Gastrocnemius medialis (tissue), 4 donors: ENCODE measurements at regions not wholly inside any gene's neighbourhood (a gene's known extent, or its start where the extent isn't known, plus 50 kb on each side); places are given as distances from the start of the nearest gene placed in this dataset.

ENCODE experiments used
- ATAC-seq, 2 donors: fragments of 150-250 bp; one replicate each; pipeline ENCODE4 v1.9.1; 2016
- DNase-seq, 2 donors: peaks; one replicate each; pipeline ENCODE4 v3.0.0-alpha.2; 2019
- H3K27ac ChIP-seq, 4 donors: fragments of 200-600 bp; sonication (generic); 1 replicate in 1 of 4; 2 replicates in 3 of 4; pipeline ENCODE4 v1.5.1; 2016 to 2018; ENCODE audit warnings: mild to moderate bottlenecking in 2 of 4, moderate library complexity in 1 of 4
- H3K27me3 ChIP-seq, 3 donors: fragments of 200-600 bp; sonication (generic) in 2 of 3; 1 replicate in 1 of 3; 2 replicates in 2 of 3; pipeline versions ENCODE4 v1.5.1 to v1.6.0; 2016 to 2019; ENCODE audit warnings: mild to moderate bottlenecking in 1 of 3, moderate library complexity in 1 of 3
- H3K36me3 ChIP-seq, 2 donors: fragments of 200-600 bp; sonication (generic) in 1 of 2; one replicate each; pipeline ENCODE4 v1.5.1; 2017 to 2018
- H3K4me1 ChIP-seq, 2 donors: fragments of 200-600 bp; sonication (generic) in 1 of 2; one replicate each; pipeline ENCODE4 v1.5.1; 2016 to 2017; ENCODE audit warnings: mild to moderate bottlenecking in 2 of 2
- H3K4me3 ChIP-seq, 4 donors: fragments of 200-600 bp; sonication (generic) in 3 of 4; 1 replicate in 1 of 4; 2 replicates in 3 of 4; pipeline ENCODE4 v1.5.1; 2016 to 2019; ENCODE audit warnings: mild to moderate bottlenecking in 2 of 4
- H3K9me3 ChIP-seq, 3 donors: fragments of 200-600 bp; sonication (generic) in 2 of 3; 1 replicate in 1 of 3; 2 replicates in 2 of 3; pipeline ENCODE4 v1.5.1; 2016 to 2019
- POLR2A ChIP-seq, 2 donors: fragments of 450-650 bp; IDR thresholded peaks; one replicate each; pipeline ENCODE4 v1.6.1; 2017; ENCODE audit warnings: antibody characterized with exemption in 2 of 2, mild to moderate bottlenecking in 2 of 2, moderate library complexity in 2 of 2
- in situ Hi-C, 4 donors: fragments of 200-750 bp; cut with MboI; loops; one replicate each; pipeline versions ENCODE4 v1.15.0 to v1.8.0; 2017; ENCODE audit warnings: low sequenced_read_pairs in 4 of 4
- intact Hi-C: fragments of 100-400 bp; cut with DNase I; formaldehyde crosslinking; loops from one replicate; pipeline ENCODE4 v1.15.1; 2023; ENCODE audit warnings: low total_unique reads
- TF ChIP-seq, protein P1 (sequence below), 5 experiments: fragments of 450-650 bp in 3 of 5; fragments of 200-600 bp in 2 of 5; sonication (generic) in 2 of 5; IDR thresholded peaks in 4 of 5; conservative IDR thresholded peaks in 1 of 5; 1 replicate in 4 of 5; 2 replicates in 1 of 5; pipeline ENCODE4 v1.5.1; 2016 to 2019; ENCODE audit warnings: antibody characterized with exemption in 5 of 5, mild to moderate bottlenecking in 3 of 5, moderate library complexity in 3 of 5

DNA sequence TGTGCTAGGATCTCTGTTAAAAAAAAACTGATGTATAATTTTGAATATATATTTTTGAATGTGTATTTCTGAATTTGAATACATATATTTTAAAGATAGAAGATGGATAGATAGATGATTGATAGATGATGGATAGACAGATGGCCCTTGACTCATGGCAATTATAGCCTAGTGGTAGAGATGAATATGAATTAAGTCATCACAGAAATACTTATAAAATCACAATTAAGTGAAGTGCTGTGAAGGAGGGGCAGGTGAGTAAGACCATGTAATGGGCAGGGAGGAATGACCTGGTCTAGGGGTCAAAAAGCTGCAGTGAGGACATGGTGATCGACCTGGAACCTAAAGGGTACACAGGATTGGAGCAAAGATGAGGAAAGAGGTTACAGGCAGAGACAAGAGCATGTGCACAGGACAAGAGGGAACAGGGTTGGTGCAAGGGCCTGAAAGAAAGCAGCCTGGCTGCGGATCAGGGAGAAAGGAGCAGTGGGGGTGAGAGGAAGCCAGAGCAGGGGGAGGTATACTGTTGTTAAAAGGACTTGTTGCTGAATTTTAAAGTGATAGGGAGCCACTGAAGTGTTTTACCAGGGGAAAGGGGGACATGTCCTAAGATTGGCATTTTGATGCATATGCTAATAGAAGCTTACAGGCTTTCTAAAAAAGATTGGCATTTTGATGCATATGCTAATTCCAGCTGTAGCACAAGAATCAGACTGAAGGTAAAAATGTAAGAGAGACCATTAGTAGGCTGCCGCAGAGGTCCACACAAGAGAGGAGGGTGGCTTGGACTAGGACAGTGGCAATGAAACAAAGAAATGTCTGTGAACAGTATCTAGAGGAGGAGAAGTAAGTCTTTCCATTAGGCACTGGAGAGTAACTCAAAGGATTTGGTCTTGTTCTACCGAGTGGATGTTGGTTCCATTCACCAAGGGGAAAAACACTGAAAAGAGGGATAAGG is 527.8 kb downstream of the AGTPBP1 start:
- no peak for TF ChIP-seq POLR2A (IDR thresholded peaks at IDR 0.05)
- DNase-seq: no peak
- no peak for ATAC-seq
- intact Hi-C loops: no loop called here
- H3K9me3 ChIP-seq: no peaks in the 10 kb centered on the region
- H3K27ac ChIP-seq: no peak overlapping the region
- H3K4me3 ChIP-seq: no peak overlapping the region
- H3K36me3 ChIP-seq: no peaks in the 10 kb centered on the region
- in situ Hi-C loops: no loop called here
- H3K27me3 ChIP-seq: no peaks in the 10 kb centered on the region
- H3K4me1 ChIP-seq: no peaks in the 10 kb centered on the region

- ATAC-seq (no peak), DNase-seq (no peak)
- H3K27me3 ChIP-seq: no peaks in the 10 kb centered on the region
- intact Hi-C loops: no loop called here
- in situ Hi-C loops: no loop called here
- no peak overlapping the region for H3K4me3 ChIP-seq
- H3K27ac ChIP-seq: no peak overlapping the region
- no peaks in the 10 kb centered on the region for H3K36me3 ChIP-seq
- H3K9me3 ChIP-seq: no peaks in the 10 kb centered on the region
- H3K4me1 ChIP-seq: no peaks in the 10 kb centered on the region
- TF ChIP-seq, protein P1, sequence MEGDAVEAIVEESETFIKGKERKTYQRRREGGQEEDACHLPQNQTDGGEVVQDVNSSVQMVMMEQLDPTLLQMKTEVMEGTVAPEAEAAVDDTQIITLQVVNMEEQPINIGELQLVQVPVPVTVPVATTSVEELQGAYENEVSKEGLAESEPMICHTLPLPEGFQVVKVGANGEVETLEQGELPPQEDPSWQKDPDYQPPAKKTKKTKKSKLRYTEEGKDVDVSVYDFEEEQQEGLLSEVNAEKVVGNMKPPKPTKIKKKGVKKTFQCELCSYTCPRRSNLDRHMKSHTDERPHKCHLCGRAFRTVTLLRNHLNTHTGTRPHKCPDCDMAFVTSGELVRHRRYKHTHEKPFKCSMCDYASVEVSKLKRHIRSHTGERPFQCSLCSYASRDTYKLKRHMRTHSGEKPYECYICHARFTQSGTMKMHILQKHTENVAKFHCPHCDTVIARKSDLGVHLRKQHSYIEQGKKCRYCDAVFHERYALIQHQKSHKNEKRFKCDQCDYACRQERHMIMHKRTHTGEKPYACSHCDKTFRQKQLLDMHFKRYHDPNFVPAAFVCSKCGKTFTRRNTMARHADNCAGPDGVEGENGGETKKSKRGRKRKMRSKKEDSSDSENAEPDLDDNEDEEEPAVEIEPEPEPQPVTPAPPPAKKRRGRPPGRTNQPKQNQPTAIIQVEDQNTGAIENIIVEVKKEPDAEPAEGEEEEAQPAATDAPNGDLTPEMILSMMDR (IDR thresholded peaks at IDR 0.05 in 4 of 5, conservative IDR thresholded peaks at IDR 0.05 in 1 of 5): no peak
- TF ChIP-seq POLR2A (IDR thresholded peaks at IDR 0.05): no peak
Measured at GRCh38 chr9:85212887-85213286, 528.9 kb downstream of the AGTPBP1 start.

DNA sequence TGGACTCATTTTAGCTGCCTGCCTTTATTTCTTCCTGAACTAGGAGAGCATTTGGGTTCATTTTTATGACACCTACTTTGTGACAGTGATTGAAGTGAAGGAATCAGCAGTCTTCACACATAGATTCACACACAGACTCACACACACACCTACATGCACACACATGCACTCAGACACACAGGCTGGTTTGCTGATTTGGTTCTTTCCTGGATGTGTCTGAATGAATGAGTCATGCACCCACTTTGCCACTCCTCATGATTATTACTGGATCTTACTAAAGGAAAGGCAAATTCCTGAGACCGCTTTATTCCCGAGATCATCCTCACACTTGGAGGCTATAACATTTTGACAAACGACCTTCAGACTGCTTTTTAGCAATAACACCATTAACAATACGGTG is 529.5 kb downstream of the AGTPBP1 start:
- Histone ChIP-seq H3K4me3 (no peak overlapping the region), H3K36me3 (no peaks in the 10 kb centered on the region), H3K27me3 (no peaks in the 10 kb centered on the region), H3K4me1 (no peaks in the 10 kb centered on the region), H3K27ac (no peak overlapping the region), H3K9me3 (no peaks in the 10 kb centered on the region)
- ATAC-seq: no peak
- no peak for TF ChIP-seq POLR2A (IDR thresholded peaks at IDR 0.05)
- TF ChIP-seq, protein P1 (IDR thresholded peaks at IDR 0.05 in 4 of 5, conservative IDR thresholded peaks at IDR 0.05 in 1 of 5): no peak
- no peak for DNase-seq
- in situ Hi-C loops: no loop called here
- intact Hi-C loops: no loop called here

GRCh38 chr9:85208666-85209065 is 533.1 kb downstream of the AGTPBP1 start:
- no peak for DNase-seq
- no peak for ATAC-seq
- H3K4me3 ChIP-seq: no peak overlapping the region
- in situ Hi-C loops: no loop called here
- TF ChIP-seq POLR2A (IDR thresholded peaks at IDR 0.05): no peak
- TF ChIP-seq, protein P1 (IDR thresholded peaks at IDR 0.05 in 4 of 5, conservative IDR thresholded peaks at IDR 0.05 in 1 of 5): no peak
- no peaks in the 10 kb centered on the region for H3K27me3 ChIP-seq
- intact Hi-C loops: no loop called here
- no peaks in the 10 kb centered on the region for H3K9me3 ChIP-seq
- no peak overlapping the region for H3K27ac ChIP-seq
- no peaks in the 10 kb centered on the region for H3K36me3 ChIP-seq
- H3K4me1 ChIP-seq: no peaks in the 10 kb centered on the region

- TF ChIP-seq, protein P1 (IDR thresholded peaks at IDR 0.05 in 4 of 5, conservative IDR thresholded peaks at IDR 0.05 in 1 of 5): no peak
- TF ChIP-seq POLR2A (IDR thresholded peaks at IDR 0.05): no peak
Measured at GRCh38 chr9:85204176-85204575, 534.6 kb downstream of the NTRK2 start.

More at GRCh38 chr9:85204176-85204575, 534.6 kb downstream of the NTRK2 start:
- in situ Hi-C loops (no loop called here), intact Hi-C loops (no loop called here)
- H3K27me3 ChIP-seq: no peaks in the 10 kb centered on the region
- DNase-seq (no peak), ATAC-seq (no peak)
- no peaks in the 10 kb centered on the region for H3K9me3 ChIP-seq
- no peaks in the 10 kb centered on the region for H3K36me3 ChIP-seq
- no peaks in the 10 kb centered on the region for H3K4me1 ChIP-seq
- H3K4me3 ChIP-seq: no peak overlapping the region
- H3K27ac ChIP-seq: no peak overlapping the region
